ENCODE measurements at regions not wholly inside any gene's neighbourhood (a gene's known extent, or its start where the extent isn't known, plus 50 kb on each side); places are given as distances from the start of the nearest gene placed in this dataset.

GRCh38 chr2:164008752-164009151 lies 272.9 kb upstream of the FIGN start:
- H2AK5ac ChIP-seq (ENCODE audit: low read depth, low read length): no peak overlapping the region
- no peak overlapping the region for H3K14ac ChIP-seq (ENCODE audit: low read length)
- H4K91ac ChIP-seq (ENCODE audit: low read depth, low read length, poor library complexity): no peak overlapping the region
- H2BK15ac ChIP-seq (ENCODE audit: low read length): no peak overlapping the region
- H2BK120ac ChIP-seq (ENCODE audit: low read depth, low read length): no peak overlapping the region
- no peak overlapping the region for H3K4ac ChIP-seq (ENCODE audit: low read length)
- H3K27me3 ChIP-seq (ENCODE audit: control insufficient read depth in 3 of 3, insufficient read depth in 3 of 3, low read depth in 1 of 3, low read length in 3 of 3): no peaks in the 10 kb centered on the region
- H3K36me3 ChIP-seq (replicated peaks in 1 of 2; ENCODE audit: control insufficient read depth in 2 of 2, insufficient read depth in 2 of 2, low read length in 2 of 2): no peaks in the 10 kb centered on the region
- peak overlapping the region; percentile 31 for H2AFZ ChIP-seq (ENCODE audit: low read length)
- H3K4me2 ChIP-seq (ENCODE audit: insufficient read depth, low read length, poor library complexity, severe bottlenecking): no peak overlapping the region
- H4K8ac ChIP-seq (ENCODE audit: low read depth, low read length): no peak overlapping the region
- H2BK5ac ChIP-seq (ENCODE audit: low read length): no peak overlapping the region
- no CpG with 5 or more reads among the region's 4 CpGs for WGBS, 2 donors (ENCODE audit: extremely low coverage in 2 of 2, insufficient read length in 2 of 2, insufficient replicate concordance in 1 of 2)
- no peak overlapping the region for H3K4me3 ChIP-seq (ENCODE audit: low read length in 2 of 2)
- no peaks in the 10 kb centered on the region for H3K79me1 ChIP-seq (ENCODE audit: low read depth, low read length)
- no peak overlapping the region for H3K18ac ChIP-seq (ENCODE audit: low read length)
- no peak overlapping the region for H2BK12ac ChIP-seq (ENCODE audit: low read length)
- no peak overlapping the region for H3K9ac ChIP-seq (ENCODE audit: low read depth, low read length, poor library complexity)
- no peaks in the 10 kb centered on the region for H3K9me3 ChIP-seq (replicated peaks in 1 of 2; ENCODE audit: control insufficient read depth in 2 of 2, insufficient read depth in 1 of 2, low read depth in 1 of 2, low read length in 2 of 2)
- no peak for DNase-seq (ENCODE audit: low spot score)
- H3K4me1 ChIP-seq (ENCODE audit: control insufficient read depth in 2 of 2, insufficient read depth in 1 of 2, low read depth in 1 of 2, low read length in 2 of 2): peaks cover 4 to 6% of the 10 kb centered on the region in 2 donors
- H3K27ac ChIP-seq (replicated peaks; ENCODE audit: low read length): no peak overlapping the region
- H3K23ac ChIP-seq (ENCODE audit: low read depth, low read length, poor library complexity): no peak overlapping the region

GRCh38 chr2:164006704-164007103 lies 270.9 kb upstream of the FIGN start:
- H2BK5ac ChIP-seq (ENCODE audit: low read length): no peak overlapping the region
- no peak overlapping the region for H2AK5ac ChIP-seq (ENCODE audit: low read depth, low read length)
- H3K14ac ChIP-seq (ENCODE audit: low read length): no peak overlapping the region
- H3K4me3 ChIP-seq (ENCODE audit: low read length in 2 of 2): no peak overlapping the region
- no peaks in the 10 kb centered on the region for H3K9me3 ChIP-seq (replicated peaks in 1 of 2; ENCODE audit: control insufficient read depth in 2 of 2, insufficient read depth in 1 of 2, low read depth in 1 of 2, low read length in 2 of 2)
- H3K18ac ChIP-seq (ENCODE audit: low read length): no peak overlapping the region
- H4K8ac ChIP-seq (ENCODE audit: low read depth, low read length): no peak overlapping the region
- no peak overlapping the region for H3K4me2 ChIP-seq (ENCODE audit: insufficient read depth, low read length, poor library complexity, severe bottlenecking)
- no peak overlapping the region for H4K91ac ChIP-seq (ENCODE audit: low read depth, low read length, poor library complexity)
- no peaks in the 10 kb centered on the region for H3K36me3 ChIP-seq (replicated peaks in 1 of 2; ENCODE audit: control insufficient read depth in 2 of 2, insufficient read depth in 2 of 2, low read length in 2 of 2)
- no peak overlapping the region for H2BK15ac ChIP-seq (ENCODE audit: low read length)
- no peaks in the 10 kb centered on the region for H3K27me3 ChIP-seq (ENCODE audit: control insufficient read depth in 3 of 3, insufficient read depth in 3 of 3, low read depth in 1 of 3, low read length in 3 of 3)
- peaks cover 4 to 11% of the 10 kb centered on the region in 2 donors for H3K4me1 ChIP-seq (ENCODE audit: control insufficient read depth in 2 of 2, insufficient read depth in 1 of 2, low read depth in 1 of 2, low read length in 2 of 2)
- no peak overlapping the region for H3K23ac ChIP-seq (ENCODE audit: low read depth, low read length, poor library complexity)
- H3K27ac ChIP-seq (replicated peaks; ENCODE audit: low read length): no peak overlapping the region
- no peak overlapping the region for H2BK12ac ChIP-seq (ENCODE audit: low read length)
- H3K79me1 ChIP-seq (ENCODE audit: low read depth, low read length): no peaks in the 10 kb centered on the region
- no peak for DNase-seq (ENCODE audit: low spot score)
- no peak overlapping the region for H2BK120ac ChIP-seq (ENCODE audit: low read depth, low read length)
- H3K4ac ChIP-seq (ENCODE audit: low read length): no peak overlapping the region
- WGBS, 2 donors (ENCODE audit: extremely low coverage in 2 of 2, insufficient read length in 2 of 2, insufficient replicate concordance in 1 of 2): no CpG with 5 or more reads among the region's 2 CpGs
- no peak overlapping the region for H3K9ac ChIP-seq (ENCODE audit: low read depth, low read length, poor library complexity)
- H2AFZ ChIP-seq (ENCODE audit: low read length): no peak overlapping the region

- no peak overlapping the region for H3K4me3 ChIP-seq (ENCODE audit: low read length in 2 of 2)
- H2AFZ ChIP-seq (ENCODE audit: low read length): no peak overlapping the region
- H2BK15ac ChIP-seq (ENCODE audit: low read length): no peak overlapping the region
- no peak overlapping the region for H2BK120ac ChIP-seq (ENCODE audit: low read depth, low read length)
- H2BK12ac ChIP-seq (ENCODE audit: low read length): no peak overlapping the region
- no peak overlapping the region for H3K27ac ChIP-seq (replicated peaks; ENCODE audit: low read length)
- no CpG with 5 or more reads among the region's 2 CpGs for WGBS, 2 donors (ENCODE audit: extremely low coverage in 2 of 2, insufficient read length in 2 of 2, insufficient replicate concordance in 1 of 2)
- no peak overlapping the region for H3K14ac ChIP-seq (ENCODE audit: low read length)
- no peak overlapping the region for H3K18ac ChIP-seq (ENCODE audit: low read length)
- H3K4me1 ChIP-seq (ENCODE audit: control insufficient read depth in 2 of 2, insufficient read depth in 1 of 2, low read depth in 1 of 2, low read length in 2 of 2): peaks cover 2 to 10% of the 10 kb centered on the region in 2 donors
- H3K4ac ChIP-seq (ENCODE audit: low read length): no peak overlapping the region
- H3K36me3 ChIP-seq (replicated peaks in 1 of 2; ENCODE audit: control insufficient read depth in 2 of 2, insufficient read depth in 2 of 2, low read length in 2 of 2): no peaks in the 10 kb centered on the region
- H4K91ac ChIP-seq (ENCODE audit: low read depth, low read length, poor library complexity): no peak overlapping the region
- no peak overlapping the region for H2BK5ac ChIP-seq (ENCODE audit: low read length)
- H3K9me3 ChIP-seq (replicated peaks in 1 of 2; ENCODE audit: control insufficient read depth in 2 of 2, insufficient read depth in 1 of 2, low read depth in 1 of 2, low read length in 2 of 2): no peaks in the 10 kb centered on the region
- H4K8ac ChIP-seq (ENCODE audit: low read depth, low read length): no peak overlapping the region
- no peaks in the 10 kb centered on the region for H3K27me3 ChIP-seq (ENCODE audit: control insufficient read depth in 3 of 3, insufficient read depth in 3 of 3, low read depth in 1 of 3, low read length in 3 of 3)
- H3K23ac ChIP-seq (ENCODE audit: low read depth, low read length, poor library complexity): no peak overlapping the region
- H3K4me2 ChIP-seq (ENCODE audit: insufficient read depth, low read length, poor library complexity, severe bottlenecking): no peak overlapping the region
- no peak for DNase-seq (ENCODE audit: low spot score)
- no peak overlapping the region for H2AK5ac ChIP-seq (ENCODE audit: low read depth, low read length)
- H3K79me1 ChIP-seq (ENCODE audit: low read depth, low read length): no peaks in the 10 kb centered on the region
- H3K9ac ChIP-seq (ENCODE audit: low read depth, low read length, poor library complexity): no peak overlapping the region
Measured at GRCh38 chr2:164000176-164000575, 264.4 kb upstream of the FIGN start.

GRCh38 chr2:163997466-163997865 lies 261.7 kb upstream of the FIGN start:
- H4K8ac ChIP-seq (ENCODE audit: low read depth, low read length): no peak overlapping the region
- no peak overlapping the region for H2AK5ac ChIP-seq (ENCODE audit: low read depth, low read length)
- no peaks in the 10 kb centered on the region for H3K79me1 ChIP-seq (ENCODE audit: low read depth, low read length)
- no peak overlapping the region for H3K4me3 ChIP-seq (ENCODE audit: low read length in 2 of 2)
- DNase-seq (ENCODE audit: low spot score): no peak
- no peaks in the 10 kb centered on the region for H3K36me3 ChIP-seq (replicated peaks in 1 of 2; ENCODE audit: control insufficient read depth in 2 of 2, insufficient read depth in 2 of 2, low read length in 2 of 2)
- H2BK120ac ChIP-seq (ENCODE audit: low read depth, low read length): no peak overlapping the region
- H3K27ac ChIP-seq (replicated peaks; ENCODE audit: low read length): no peak overlapping the region
- peak overlapping the region; percentile 3 for H2AFZ ChIP-seq (ENCODE audit: low read length)
- no peak overlapping the region for H3K4ac ChIP-seq (ENCODE audit: low read length)
- H3K23ac ChIP-seq (ENCODE audit: low read depth, low read length, poor library complexity): no peak overlapping the region
- no peaks in the 10 kb centered on the region for H3K27me3 ChIP-seq (ENCODE audit: control insufficient read depth in 3 of 3, insufficient read depth in 3 of 3, low read depth in 1 of 3, low read length in 3 of 3)
- no peak overlapping the region for H3K9ac ChIP-seq (ENCODE audit: low read depth, low read length, poor library complexity)
- no CpG with 5 or more reads among the region's 4 CpGs for WGBS, 2 donors (ENCODE audit: extremely low coverage in 2 of 2, insufficient read length in 2 of 2, insufficient replicate concordance in 1 of 2)
- H2BK5ac ChIP-seq (ENCODE audit: low read length): no peak overlapping the region
- H3K18ac ChIP-seq (ENCODE audit: low read length): no peak overlapping the region
- no peak overlapping the region for H2BK15ac ChIP-seq (ENCODE audit: low read length)
- H3K4me2 ChIP-seq (ENCODE audit: insufficient read depth, low read length, poor library complexity, severe bottlenecking): no peak overlapping the region
- no peak overlapping the region for H3K14ac ChIP-seq (ENCODE audit: low read length)
- peaks cover 2 to 3% of the 10 kb centered on the region in 2 donors for H3K4me1 ChIP-seq (ENCODE audit: control insufficient read depth in 2 of 2, insufficient read depth in 1 of 2, low read depth in 1 of 2, low read length in 2 of 2)
- H4K91ac ChIP-seq (ENCODE audit: low read depth, low read length, poor library complexity): no peak overlapping the region
- peaks cover 0 to 2% of the 10 kb centered on the region in 2 donors for H3K9me3 ChIP-seq (replicated peaks in 1 of 2; ENCODE audit: control insufficient read depth in 2 of 2, insufficient read depth in 1 of 2, low read depth in 1 of 2, low read length in 2 of 2)
- no peak overlapping the region for H2BK12ac ChIP-seq (ENCODE audit: low read length)

Measured in neuronal stem cell (in vitro differentiated cells).